H9 (cell line): ENCODE measurements at regions not wholly inside any gene's neighbourhood (a gene's known extent, or its start where the extent isn't known, plus 50 kb on each side); places are given as distances from the start of the nearest gene placed in this dataset.
"Not testable (repeated sequence)": the region's sequence is repeated elsewhere in the genome, so short reads cannot be mapped to it uniquely, and the experiment has no call there.

Experiments
- DNase-seq: peaks from one replicate; pipeline ENCODE4 v3.0.0-alpha.2; 2017
- H2AFZ ChIP-seq: one replicate; pipeline ENCODE4 v1.6.1; 2013; ENCODE audit warnings: mild to moderate bottlenecking, low read length, control low read depth, moderate library complexity
- H2AK5ac ChIP-seq: 2 replicates; pipeline ENCODE4 v1.6.1; 2013; ENCODE audit warnings: low read length, control low read depth, mixed read lengths; ENCODE audit not compliant: insufficient read length
- H2BK120ac ChIP-seq: one replicate; pipeline ENCODE4 v1.6.1; 2013; ENCODE audit warnings: low read depth, mild to moderate bottlenecking, low read length, control low read depth, inconsistent platforms; ENCODE audit not compliant: poor library complexity, severe bottlenecking
- H2BK12ac ChIP-seq: 2 replicates; pipeline ENCODE4 v1.6.1; 2013; ENCODE audit warnings: low read length, control low read depth, mixed read lengths, low read depth; ENCODE audit not compliant: insufficient read length
- H2BK15ac ChIP-seq: 2 replicates; pipeline ENCODE4 v1.6.1; 2013; ENCODE audit warnings: low read depth, low read length, control low read depth
- H2BK20ac ChIP-seq: one replicate; pipeline ENCODE4 v1.6.1; 2013; ENCODE audit warnings: low read depth, mild to moderate bottlenecking, low read length, control low read depth, inconsistent platforms; ENCODE audit not compliant: poor library complexity, severe bottlenecking
- H2BK5ac ChIP-seq: 2 replicates; pipeline ENCODE4 v1.6.1; 2013; ENCODE audit warnings: low read length, control low read depth, mixed read lengths; ENCODE audit not compliant: insufficient read length
- H3K14ac ChIP-seq: 2 replicates; pipeline ENCODE4 v1.6.1; 2013; ENCODE audit warnings: low read length, control low read depth; ENCODE audit not compliant: insufficient read depth
- H3K18ac ChIP-seq: 2 replicates; pipeline ENCODE4 v1.6.1; 2013; ENCODE audit warnings: low read depth, mild to moderate bottlenecking, mixed read lengths, low read length, control low read depth; ENCODE audit not compliant: insufficient read length
- H3K23ac ChIP-seq: 2 replicates; pipeline ENCODE4 v1.6.1; 2013; ENCODE audit warnings: low read length, control low read depth, mixed read lengths, low read depth; ENCODE audit not compliant: insufficient read length
- H3K23me2 ChIP-seq: 2 replicates; pipeline ENCODE4 v1.6.1; 2013; ENCODE audit warnings: low read depth, mild to moderate bottlenecking, mixed read lengths, low read length, control low read depth; ENCODE audit not compliant: insufficient read length, poor library complexity, severe bottlenecking
- H3K27ac ChIP-seq: 2 replicates; pipeline ENCODE4 v1.5.1; 2013; ENCODE audit warnings: low read length, control low read depth, mixed read lengths, low read depth; ENCODE audit not compliant: insufficient read length
- H3K27me3 ChIP-seq: 2 replicates; pipeline ENCODE4 v1.6.1; 2013; ENCODE audit warnings: low read length, control low read depth, inconsistent platforms; ENCODE audit not compliant: insufficient read depth
- H3K4ac ChIP-seq: 2 replicates; pipeline ENCODE4 v1.6.1; 2013; ENCODE audit warnings: low read depth, mild to moderate bottlenecking, control low read depth, inconsistent platforms, low read length, moderate library complexity
- H3K4me1 ChIP-seq: 2 replicates; pipeline ENCODE4 v1.6.1; 2013; ENCODE audit warnings: low read length, control low read depth, inconsistent platforms; ENCODE audit not compliant: insufficient read depth
- H3K4me2 ChIP-seq: 2 replicates; pipeline ENCODE4 v1.6.1; 2013; ENCODE audit warnings: low read length, control low read depth, mixed read lengths; ENCODE audit not compliant: insufficient read length, insufficient read depth
- H3K56ac ChIP-seq: 2 replicates; pipeline ENCODE4 v1.6.1; 2013; ENCODE audit warnings: low read depth, mild to moderate bottlenecking, mixed read lengths, low read length, control low read depth; ENCODE audit not compliant: insufficient read length
- H3K79me1 ChIP-seq: 2 replicates; pipeline ENCODE4 v1.6.1; 2013; ENCODE audit warnings: low read depth, mild to moderate bottlenecking, moderate library complexity, low read length, control low read depth, inconsistent platforms; ENCODE audit not compliant: insufficient read depth, poor library complexity, severe bottlenecking
- H3K79me2 ChIP-seq: 2 replicates; pipeline ENCODE4 v1.6.1; 2013; ENCODE audit warnings: low read length, control low read depth, inconsistent platforms; ENCODE audit not compliant: insufficient read depth
- H3K9ac ChIP-seq: 2 replicates; pipeline ENCODE4 v1.6.1; 2013; ENCODE audit warnings: low read length, control low read depth, mixed read lengths; ENCODE audit not compliant: insufficient read length; ENCODE audit errors: extremely low read depth
- H3K9me3 ChIP-seq: one replicate; pipeline ENCODE4 v1.6.1; 2013; ENCODE audit warnings: low read depth, low read length, inconsistent platforms; ENCODE audit not compliant: control insufficient read depth
- H3T11ph ChIP-seq: one replicate; pipeline ENCODE4 v1.6.1; 2013; ENCODE audit warnings: mild to moderate bottlenecking, low read length, control low read depth, inconsistent platforms
- H4K20me1 ChIP-seq: one replicate; pipeline ENCODE4 v1.6.1; 2013; ENCODE audit not compliant: control insufficient read depth, insufficient read length, insufficient read depth
- H4K5ac ChIP-seq: 2 replicates; pipeline ENCODE4 v1.6.1; 2013; ENCODE audit warnings: low read depth, mild to moderate bottlenecking, mixed read lengths, low read length, control low read depth; ENCODE audit not compliant: insufficient read length
- H4K8ac ChIP-seq: replicated peaks from 2 replicates; pipeline ENCODE4 v1.6.1; 2013; ENCODE audit warnings: low read length, control low read depth, mixed read lengths, low read depth; ENCODE audit not compliant: insufficient read length
- H4K91ac ChIP-seq: 2 replicates; pipeline ENCODE4 v1.6.1; 2013; ENCODE audit warnings: low read depth, mild to moderate bottlenecking, moderate library complexity, mixed read lengths, low read length, control low read depth; ENCODE audit not compliant: insufficient read length
- H3K27ac Mint-ChIP-seq, 3 experiments: 2 replicates in 2 of 3; 3 replicates in 1 of 3; pipeline ENCODE4 v1.8.0; 2020 to 2021; ENCODE audit warnings: mixed read lengths in 3 of 3, mild to moderate bottlenecking in 1 of 3, moderate library complexity in 1 of 3
- H3K27me3 Mint-ChIP-seq: 2 replicates; pipeline ENCODE4 v1.8.0; 2021; ENCODE audit warnings: low read depth, mild to moderate bottlenecking, moderate library complexity, mixed read lengths
- H3K36me3 Mint-ChIP-seq, 3 experiments: 2 replicates in 2 of 3; 3 replicates in 1 of 3; pipeline ENCODE4 v1.8.0; 2020 to 2021; ENCODE audit warnings: low read depth in 3 of 3, mixed read lengths in 3 of 3; ENCODE audit not compliant: insufficient read depth in 1 of 3
- H3K4me1 Mint-ChIP-seq, 2 experiments: 2 replicates each; pipeline ENCODE4 v1.8.0; 2020; ENCODE audit warnings: mixed read lengths in 2 of 2
- H3K4me3 Mint-ChIP-seq, 2 experiments: 2 replicates in 1 of 2; 3 replicates in 1 of 2; pipeline ENCODE4 v1.8.0; 2020 to 2021; ENCODE audit warnings: mild to moderate bottlenecking in 2 of 2, mixed read lengths in 2 of 2, moderate library complexity in 1 of 2
- H3K9me3 Mint-ChIP-seq, 2 experiments: 2 replicates in 1 of 2; 3 replicates in 1 of 2; pipeline ENCODE4 v1.8.0; 2020; ENCODE audit warnings: mild to moderate bottlenecking in 2 of 2, mixed read lengths in 2 of 2, moderate library complexity in 1 of 2
- WGBS: extraction: QIAGEN DNeasy Blood & Tissue Kit; methylation state at CpG from one replicate; pipeline ENCODE4 v1.1.7; 2013; ENCODE audit warnings: missing lambda C conversion rate, low lambda C conversion rate, mixed read lengths; ENCODE audit not compliant: insufficient read length; ENCODE audit errors: extremely low coverage; 5-methylcytosine and 5-hydroxymethylcytosine counted together

- H4K91ac ChIP-seq, H3K4me3 Mint-ChIP-seq, H4K20me1 ChIP-seq, H3K14ac ChIP-seq, DNase-seq, H3K23me2 ChIP-seq, H3K79me1 ChIP-seq, H2BK5ac ChIP-seq, H3K9ac ChIP-seq, H2BK12ac ChIP-seq, H2BK20ac ChIP-seq, H2BK120ac ChIP-seq, H3K36me3 Mint-ChIP-seq, H3K4ac ChIP-seq, H2AFZ ChIP-seq, H3K4me1 Mint-ChIP-seq, H2AK5ac ChIP-seq, H3K4me2 ChIP-seq, H3T11ph ChIP-seq, H3K27ac Mint-ChIP-seq, H3K27ac ChIP-seq, H2BK15ac ChIP-seq, H3K18ac ChIP-seq, H3K56ac ChIP-seq, H3K4me1 ChIP-seq, H3K9me3 ChIP-seq, H3K27me3 ChIP-seq, H3K79me2 ChIP-seq, H4K8ac ChIP-seq, H3K23ac ChIP-seq, H3K9me3 Mint-ChIP-seq, H4K5ac ChIP-seq: not testable (repeated sequence)
- no CpG with 5 or more reads among the region's 5 CpGs for WGBS
- H3K27me3 Mint-ChIP-seq, result peaks cover 27% of the 10 kb centered on the region
Measured at GRCh38 chr2:113330060-113330767, 51.5 kb upstream of the PAX8 start.

- H3K9me3 Mint-ChIP-seq, H3K23ac ChIP-seq, H2AK5ac ChIP-seq, H2BK20ac ChIP-seq, H3K4me2 ChIP-seq, H3K36me3 Mint-ChIP-seq, H2BK5ac ChIP-seq, H3K79me1 ChIP-seq, H4K91ac ChIP-seq, H3T11ph ChIP-seq, H2AFZ ChIP-seq, H3K23me2 ChIP-seq, H3K4me3 Mint-ChIP-seq, H4K20me1 ChIP-seq, H2BK120ac ChIP-seq, H4K8ac ChIP-seq, H3K27me3 ChIP-seq, DNase-seq, H3K14ac ChIP-seq, H3K79me2 ChIP-seq, H2BK12ac ChIP-seq, H3K18ac ChIP-seq, H3K56ac ChIP-seq, H2BK15ac ChIP-seq, H3K27ac Mint-ChIP-seq, H3K27ac ChIP-seq, H3K4ac ChIP-seq, H3K4me1 ChIP-seq, H3K9me3 ChIP-seq, H4K5ac ChIP-seq, H3K9ac ChIP-seq: not testable (repeated sequence)
- peaks cover 12 to 14% of the 10 kb centered on the region in 2 experiments for H3K4me1 Mint-ChIP-seq
- peaks cover 35% of the 10 kb centered on the region for H3K27me3 Mint-ChIP-seq
- WGBS, result no CpG with 5 or more reads among the region's 9 CpGs
Measured at GRCh38 chr2:113328973-113329372, 50.3 kb upstream of the PAX8 start.
